ENCODE measurements at regions not wholly inside any gene's neighbourhood (a gene's known extent, or its start where the extent isn't known, plus 50 kb on each side); places are given as distances from the start of the nearest gene placed in this dataset.

- Histone ChIP-seq H3K4me2 (ENCODE audit: low read length) (no peak overlapping the region), H3K9me3 (ENCODE audit: control insufficient read depth in 1 of 2, insufficient read depth in 1 of 2, low read depth in 1 of 2, low read length in 2 of 2) (no peaks in the 10 kb centered on the region), H3K27me3 (ENCODE audit: insufficient read depth, low read length) (no peaks in the 10 kb centered on the region), H4K20me1 (ENCODE audit: insufficient read depth) (no peaks in the 10 kb centered on the region), H3K4me3 (replicated peaks in 1 of 2; ENCODE audit: low read depth in 1 of 2, low read length in 2 of 2) (no peak overlapping the region), H3K79me2 (ENCODE audit: insufficient read depth, low read length) (no peaks in the 10 kb centered on the region), H3K9me2 (ENCODE audit: insufficient read depth) (no peaks in the 10 kb centered on the region), H3K9ac (ENCODE audit: low read length) (no peak overlapping the region), H2AFZ (ENCODE audit: low read depth, low read length, poor library complexity, severe bottlenecking) (no peak overlapping the region), H3K27ac (ENCODE audit: low read depth, low read length) (no peak overlapping the region), H3K4me1 (ENCODE audit: control insufficient read depth in 1 of 2, insufficient read depth in 2 of 2, low read length in 2 of 2) (peaks cover 12 to 14% of the 10 kb centered on the region in 2 experiments), H3K36me3 (ENCODE audit: control insufficient read depth in 1 of 2, insufficient read depth in 2 of 2, low read length in 2 of 2) (no peaks in the 10 kb centered on the region)
- no peak for DNase-seq (ENCODE audit: low read depth, low spot score)
- ChIA-PET CTCF (no interaction called here), POLR2A (no interaction called here), RAD21 (ENCODE audit: low non-redundant PET in 1 of 2, low total read pairs in 2 of 2, uncharacterized antibody in 2 of 2, unreplicated experiment in 2 of 2) (no interaction called here)
- intact Hi-C loops (cut with micrococcal nuclease): no loop called here
- TF ChIP-seq ZNF274 (IDR thresholded peaks at IDR 0.05; ENCODE audit: low read depth, low read length) (no peak), ELF1 (IDR thresholded peaks at IDR 0.05; ENCODE audit: borderline replicate concordance, low read depth) (no peak), EZH2phosphoT487 (IDR thresholded peaks at IDR 0.05; ENCODE audit: borderline replicate concordance) (no peak), FOSL1 (IDR thresholded peaks at IDR 0.05; ENCODE audit: low read depth) (no peak), ATF3 (IDR thresholded peaks at IDR 0.05) (no peak), POLR2A (IDR thresholded peaks at IDR 0.05; ENCODE audit: borderline replicate concordance, extremely low read depth, insufficient read depth, insufficient read length) (no peak), POLR2AphosphoS5 (IDR thresholded peaks at IDR 0.05; ENCODE audit: low read depth, low read length) (no peak)
- ATAC-seq: no peak
- no TSS peak for BruUV-seq (replicated peaks)
These were observed 66.2 kb upstream of the CTDP1 start for GRCh38 chr18:79613186-79613931.

- no peaks in the 10 kb centered on the region for H3K36me3 ChIP-seq (ENCODE audit: control insufficient read depth in 1 of 2, insufficient read depth in 2 of 2, low read length in 2 of 2)
- ChIA-PET CTCF (no interaction called here), RAD21 (ENCODE audit: low non-redundant PET in 1 of 2, low total read pairs in 2 of 2, uncharacterized antibody in 2 of 2, unreplicated experiment in 2 of 2) (no interaction called here), POLR2A (no interaction called here)
- no peaks in the 10 kb centered on the region for H3K9me3 ChIP-seq (ENCODE audit: control insufficient read depth in 1 of 2, insufficient read depth in 1 of 2, low read depth in 1 of 2, low read length in 2 of 2)
- no peaks in the 10 kb centered on the region for H3K9me2 ChIP-seq (ENCODE audit: insufficient read depth)
- peaks cover 12 to 14% of the 10 kb centered on the region in 2 experiments for H3K4me1 ChIP-seq (ENCODE audit: control insufficient read depth in 1 of 2, insufficient read depth in 2 of 2, low read length in 2 of 2)
- no TSS peak for BruUV-seq (replicated peaks)
- no peaks in the 10 kb centered on the region for H3K79me2 ChIP-seq (ENCODE audit: insufficient read depth, low read length)
- no peaks in the 10 kb centered on the region for H4K20me1 ChIP-seq (ENCODE audit: insufficient read depth)
- intact Hi-C loops (cut with micrococcal nuclease): no loop called here
- H3K4me2 ChIP-seq (ENCODE audit: low read length): no peak overlapping the region
- no peak overlapping the region for H3K27ac ChIP-seq (ENCODE audit: low read depth, low read length)
- no peak overlapping the region for H3K9ac ChIP-seq (ENCODE audit: low read length)
- no peak overlapping the region for H2AFZ ChIP-seq (ENCODE audit: low read depth, low read length, poor library complexity, severe bottlenecking)
- ATAC-seq (no peak), DNase-seq (ENCODE audit: low read depth, low spot score) (no peak)
- H3K4me3 ChIP-seq (replicated peaks in 1 of 2; ENCODE audit: low read depth in 1 of 2, low read length in 2 of 2): no peak overlapping the region
- no peaks in the 10 kb centered on the region for H3K27me3 ChIP-seq (ENCODE audit: insufficient read depth, low read length)
- TF ChIP-seq EZH2 (IDR thresholded peaks at IDR 0.05): no peak
- TF ChIP-seq CBX3 (IDR thresholded peaks at IDR 0.05; ENCODE audit: low read depth): no peak
- no peak for TF ChIP-seq JUND (IDR thresholded peaks at IDR 0.05)
- no peak for TF ChIP-seq FOSL1 (IDR thresholded peaks at IDR 0.05; ENCODE audit: low read depth)
- no peak for TF ChIP-seq CTCF (IDR thresholded peaks at IDR 0.05 in 2 of 3, conservative IDR thresholded peaks at IDR 0.05 in 1 of 3; ENCODE audit: borderline replicate concordance in 1 of 3, insufficient read depth in 1 of 3, low read depth in 2 of 3, low read length in 2 of 3)
- no peak for TF ChIP-seq ELF1 (IDR thresholded peaks at IDR 0.05; ENCODE audit: borderline replicate concordance, low read depth)
- no peak for TF ChIP-seq ZNF274 (IDR thresholded peaks at IDR 0.05; ENCODE audit: low read depth, low read length)
- TF ChIP-seq SP1 (IDR thresholded peaks at IDR 0.05; ENCODE audit: low read depth): no peak
- TF ChIP-seq YY1 (IDR thresholded peaks at IDR 0.05; ENCODE audit: extremely low read depth, insufficient replicate concordance, low read depth, low read length): no peak
- no peak for TF ChIP-seq SIN3A (IDR thresholded peaks at IDR 0.05; ENCODE audit: low read depth)
- no peak for TF ChIP-seq SRF (IDR thresholded peaks at IDR 0.05; ENCODE audit: low read depth)
These were observed 65.2 kb upstream of the CTDP1 start for GRCh38 chr18:79614211-79614955.
